Naive B cell (primary cell): ENCODE measurements at regions not wholly inside any gene's neighbourhood (a gene's known extent, or its start where the extent isn't known, plus 50 kb on each side); places are given as distances from the start of the nearest gene placed in this dataset.
"Not testable (repeated sequence)": the region's sequence is repeated elsewhere in the genome, so short reads cannot be mapped to it uniquely, and the experiment has no call there.

ENCODE experiments used
- ATAC-seq, 2 donors: fragments of 150-1000 bp; cut with Tn5 transposase; 2 replicates each; pipeline ENCODE4 v1.10.0; 2021; ENCODE audit warnings: low read depth in 2 of 2, mild to moderate bottlenecking in 2 of 2, moderate library complexity in 2 of 2
- DNase-seq: peaks from one replicate; pipeline ENCODE4 v3.0.0; 2022
- H3K27ac Mint-ChIP-seq, 6 donors: one replicate each; pipeline ENCODE4 v1.8.0; 2020 to 2022; ENCODE audit warnings: mild to moderate bottlenecking in 6 of 6, mixed read lengths in 6 of 6, moderate library complexity in 5 of 6, inconsistent platforms in 2 of 6
- H3K27me3 Mint-ChIP-seq, 3 donors: one replicate each; pipeline ENCODE4 v1.8.0; 2021 to 2022; ENCODE audit warnings: mixed read lengths in 3 of 3, mild to moderate bottlenecking in 1 of 3
- H3K36me3 Mint-ChIP-seq, 2 donors: one replicate each; pipeline ENCODE4 v1.8.0; 2020 to 2022; ENCODE audit warnings: mixed read lengths in 2 of 2, inconsistent platforms in 1 of 2, mild to moderate bottlenecking in 1 of 2
- H3K4me1 Mint-ChIP-seq, 3 donors: one replicate each; pipeline ENCODE4 v1.8.0; 2020 to 2022; ENCODE audit warnings: mixed read lengths in 3 of 3, inconsistent platforms in 1 of 3, mild to moderate bottlenecking in 1 of 3, moderate library complexity in 1 of 3
- H3K4me3 Mint-ChIP-seq, 8 donors: one replicate each; pipeline ENCODE4 v1.8.0; 2020 to 2022; ENCODE audit warnings: mild to moderate bottlenecking in 8 of 8, mixed read lengths in 8 of 8, moderate library complexity in 8 of 8, inconsistent platforms in 2 of 8
- H3K9me3 Mint-ChIP-seq, 7 donors: one replicate each; pipeline ENCODE4 v1.8.0; 2020 to 2022; ENCODE audit warnings: mixed read lengths in 7 of 7, mild to moderate bottlenecking in 5 of 7, inconsistent platforms in 2 of 7, moderate library complexity in 1 of 7

DNA sequence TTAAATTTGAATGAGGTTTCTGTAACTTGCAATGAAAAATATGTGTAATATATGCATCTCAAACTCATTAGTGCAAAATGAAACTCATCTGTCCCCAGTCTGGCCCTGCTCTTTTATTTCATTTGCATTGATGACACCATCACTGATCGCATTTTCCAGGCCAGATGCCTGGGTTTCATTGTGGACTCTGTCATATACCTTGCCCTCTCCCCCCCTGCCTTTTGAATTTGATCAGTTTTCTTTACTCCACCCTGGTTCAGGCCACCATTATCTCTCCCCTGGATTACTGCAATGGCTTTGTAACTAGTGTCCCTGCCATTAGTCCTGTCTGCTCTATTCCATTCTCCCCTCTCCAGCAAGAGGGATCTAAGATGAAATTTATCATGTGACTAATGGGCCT, 360.6 kb upstream of the C11orf87 start:
- no peak for ATAC-seq

DNA sequence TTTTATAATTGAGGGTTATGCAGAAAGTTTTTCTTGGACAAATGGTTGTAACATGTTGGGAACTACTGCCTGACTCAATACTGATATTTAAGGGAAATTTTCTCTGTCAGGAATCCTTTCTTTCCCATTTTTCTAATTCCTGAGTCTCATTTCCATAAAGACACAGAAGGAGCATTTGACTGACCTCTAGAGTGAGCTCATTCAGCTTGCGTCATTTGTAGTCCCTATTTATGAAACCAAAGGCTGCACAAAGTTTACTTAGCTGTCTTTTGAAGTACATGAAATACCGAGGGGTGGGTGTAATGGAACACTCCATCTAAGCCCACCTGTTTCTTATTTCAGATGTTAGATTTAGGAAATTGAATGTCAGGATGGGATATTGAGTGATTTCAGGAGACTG, 359.5 kb upstream of the C11orf87 start:
- ATAC-seq (no peak), DNase-seq (no peak)
- H3K9me3 Mint-ChIP-seq = peaks cover 0 to 10% (median 0%) of the 10 kb centered on the region in 7 donors

More for the DNA sequence above, 360.6 kb upstream of the C11orf87 start:
- no peaks in the 10 kb centered on the region for H3K4me1 Mint-ChIP-seq
- no peaks in the 10 kb centered on the region for H3K36me3 Mint-ChIP-seq
- H3K27me3 Mint-ChIP-seq = peaks cover 0 to 7% (median 0%) of the 10 kb centered on the region in 3 donors
- H3K9me3 Mint-ChIP-seq = peaks cover 0 to 10% (median 0%) of the 10 kb centered on the region in 7 donors
- H3K4me3 Mint-ChIP-seq = no peak overlapping the region
- H3K27ac Mint-ChIP-seq = no peak overlapping the region
- DNase-seq = no peak

DNA sequence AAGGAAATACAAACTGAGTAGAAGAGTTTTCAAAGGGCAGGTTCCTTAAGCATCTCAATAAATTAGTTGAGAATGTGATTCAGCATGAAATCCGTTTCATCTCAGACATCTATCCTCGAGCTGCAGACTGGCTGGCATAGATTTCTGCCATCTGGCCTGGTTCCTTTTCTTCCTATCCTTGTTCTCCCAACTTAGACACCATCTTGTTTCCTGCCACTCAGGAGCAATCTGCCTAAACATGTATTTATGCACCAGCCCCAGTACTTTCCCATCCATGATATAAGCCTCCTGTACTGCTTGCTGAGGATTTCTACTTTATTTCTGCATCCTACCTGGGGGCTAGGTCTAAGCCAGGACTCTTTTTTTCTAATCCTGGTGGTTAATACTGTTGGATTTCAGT, 359.1 kb upstream of the C11orf87 start:
- Mint-ChIP-seq H3K9me3 (peaks cover 0 to 10% (median 0%) of the 10 kb centered on the region in 7 donors), H3K27ac (no peak overlapping the region), H3K36me3 (no peaks in the 10 kb centered on the region), H3K4me1 (no peaks in the 10 kb centered on the region), H3K4me3 (no peak overlapping the region), H3K27me3 (peaks cover 0 to 7% (median 0%) of the 10 kb centered on the region in 3 donors)
- ATAC-seq (no peak), DNase-seq (no peak)

More for the DNA sequence above, 359.5 kb upstream of the C11orf87 start:
- H3K4me1 Mint-ChIP-seq = no peaks in the 10 kb centered on the region
- H3K4me3 Mint-ChIP-seq = no peak overlapping the region
- H3K36me3 Mint-ChIP-seq = no peaks in the 10 kb centered on the region
- peaks cover 0 to 7% (median 0%) of the 10 kb centered on the region in 3 donors for H3K27me3 Mint-ChIP-seq
- no peak overlapping the region for H3K27ac Mint-ChIP-seq

DNA sequence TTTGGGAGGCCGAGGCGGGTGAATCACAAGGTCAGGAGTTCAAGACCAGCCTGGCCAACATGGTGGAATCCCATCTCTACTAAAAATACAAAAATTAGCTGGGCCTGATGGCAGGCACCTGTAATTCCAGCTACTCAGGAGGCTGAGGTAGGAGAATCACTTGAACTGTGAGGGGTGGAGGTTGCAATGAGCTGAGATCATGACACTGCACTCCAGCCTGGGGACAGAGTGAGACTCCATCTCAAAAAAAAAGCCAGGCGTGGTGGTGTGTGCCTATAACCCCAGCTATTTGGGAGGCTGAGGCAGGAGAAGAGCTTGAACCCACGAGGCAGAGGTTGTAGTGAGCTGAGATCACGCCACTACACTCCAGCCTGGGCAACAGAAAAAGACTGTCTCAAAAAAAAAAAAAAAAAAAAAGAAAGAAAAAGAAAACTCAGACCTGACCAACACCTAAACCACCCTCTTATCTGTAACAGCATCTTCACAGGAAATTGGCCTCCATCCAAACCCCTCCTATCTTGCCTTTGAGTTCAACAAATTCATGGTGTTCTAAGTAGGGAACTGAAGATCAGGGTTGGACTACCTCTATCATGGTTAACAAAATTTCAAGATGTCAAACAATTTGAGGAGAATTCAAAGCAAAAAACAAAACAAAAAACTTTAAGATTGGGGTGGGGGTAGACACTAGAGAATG, 357.2 kb upstream of the C11orf87 start:
- not testable (repeated sequence) for H3K4me1 Mint-ChIP-seq, ATAC-seq, H3K36me3 Mint-ChIP-seq, H3K27ac Mint-ChIP-seq, H3K9me3 Mint-ChIP-seq, DNase-seq, H3K27me3 Mint-ChIP-seq
- H3K4me3 Mint-ChIP-seq = peak overlapping the region in 1 of 8 donors; percentile 45

DNA sequence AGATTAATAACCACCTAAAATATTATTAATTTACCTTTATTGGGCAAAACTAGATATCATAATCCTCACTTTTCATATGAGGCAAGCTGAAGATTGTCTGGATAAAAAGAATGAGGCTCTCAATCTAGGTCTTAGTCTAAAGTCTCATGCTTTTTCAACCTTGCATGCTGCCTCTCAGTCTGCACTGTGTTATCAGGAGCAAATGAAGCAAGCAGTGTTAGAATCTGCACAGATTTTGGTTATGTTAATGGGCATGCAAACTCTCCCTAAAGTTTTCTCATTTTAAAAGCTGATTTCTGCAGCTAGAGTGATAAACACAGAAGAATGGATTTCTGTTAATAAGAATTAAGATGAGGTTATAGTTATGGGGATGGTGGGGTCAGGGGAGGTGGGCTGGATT, 350.7 kb upstream of the C11orf87 start:
- Mint-ChIP-seq H3K27ac (no peak overlapping the region), H3K9me3 (peaks cover 5 to 21% (median 11%) of the 10 kb centered on the region in 7 donors), H3K36me3 (no peaks in the 10 kb centered on the region), H3K4me3 (no peak overlapping the region), H3K27me3 (peaks cover 0 to under 1% (median 0%) of the 10 kb centered on the region in 3 donors), H3K4me1 (no peaks in the 10 kb centered on the region)
- ATAC-seq (no peak), DNase-seq (no peak)

DNA sequence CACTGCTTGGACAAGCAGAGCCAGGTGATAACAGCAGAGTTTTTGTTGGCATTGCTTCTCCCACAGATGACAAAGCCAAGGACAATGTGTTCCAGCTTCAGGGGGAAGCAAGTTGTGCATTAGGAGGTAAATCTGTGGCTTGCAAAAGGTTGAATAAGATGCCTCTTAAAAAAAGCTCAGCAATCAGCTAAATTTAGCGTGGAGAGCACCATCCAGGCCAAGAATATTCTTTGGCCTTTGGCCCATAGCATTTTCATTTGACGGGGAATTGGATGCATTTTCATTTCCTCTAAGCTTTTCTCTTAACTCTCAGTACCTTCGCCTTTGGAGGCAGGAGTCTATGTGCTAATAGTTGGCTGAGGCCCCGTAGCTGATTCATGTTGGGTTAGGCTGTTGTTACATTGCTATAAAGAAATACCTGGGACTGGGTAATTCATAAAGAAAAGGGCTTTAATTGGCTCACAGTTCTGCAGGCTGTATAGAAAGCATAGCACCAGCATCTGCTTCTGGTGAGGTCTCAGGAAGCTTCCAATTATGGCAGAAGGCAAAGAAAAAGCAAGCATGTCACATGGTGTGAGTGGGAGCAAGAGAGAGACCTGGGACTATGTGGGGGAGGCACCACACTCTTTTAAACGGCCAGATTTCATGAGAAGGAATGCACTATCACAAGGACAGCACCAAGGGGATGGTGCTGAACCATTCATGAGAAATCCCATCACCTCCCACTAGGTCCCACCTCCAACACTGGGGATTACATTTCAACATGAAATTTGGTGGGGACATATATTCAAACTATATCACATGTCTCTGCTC, 350.1 kb upstream of the C11orf87 start:
- Mint-ChIP-seq H3K4me3 (no peak overlapping the region), H3K36me3 (no peaks in the 10 kb centered on the region), H3K27me3 (no peaks in the 10 kb centered on the region), H3K27ac (no peak overlapping the region), H3K9me3 (peaks cover 5 to 21% (median 11%) of the 10 kb centered on the region in 7 donors), H3K4me1 (no peaks in the 10 kb centered on the region)
- DNase-seq (no peak), ATAC-seq (no peak)

DNA sequence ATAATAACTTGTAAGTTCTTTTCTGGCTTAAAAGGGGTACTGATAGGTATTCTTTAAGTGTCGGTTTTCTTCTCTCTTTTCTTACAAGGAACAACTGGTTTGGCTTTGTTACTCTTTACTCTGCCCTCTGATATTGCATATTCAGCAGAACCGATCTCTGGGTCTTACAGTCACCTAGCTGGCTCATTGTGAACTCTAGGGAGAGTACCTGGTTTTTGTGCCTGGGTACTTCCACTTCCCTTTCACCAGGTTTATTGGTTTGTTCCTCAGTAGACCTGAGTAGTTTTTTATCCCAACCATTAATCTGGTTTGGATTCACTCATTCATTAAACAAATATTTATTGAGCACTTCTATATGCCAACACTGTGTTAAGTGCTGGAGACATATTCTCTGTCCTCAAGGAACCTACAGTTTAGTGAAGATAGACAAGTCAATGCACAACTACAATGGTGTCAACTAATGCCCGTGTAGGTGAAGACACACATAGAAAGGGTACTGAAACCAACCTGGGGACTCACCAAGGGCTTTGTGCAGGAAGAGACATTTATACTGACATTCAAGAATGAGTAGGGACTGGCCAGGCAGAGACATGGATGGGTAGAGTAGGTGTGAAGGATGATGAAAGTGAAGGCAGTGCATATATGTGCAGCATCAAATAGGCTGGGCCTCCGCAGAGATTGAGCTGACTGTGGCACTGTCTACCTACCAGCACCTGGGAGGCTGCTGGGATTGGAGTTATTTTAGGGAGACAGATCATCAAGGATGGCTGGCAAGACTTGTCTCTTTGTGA, 348.8 kb upstream of the C11orf87 start:
- H3K4me1 Mint-ChIP-seq = no peaks in the 10 kb centered on the region
- H3K36me3 Mint-ChIP-seq = no peaks in the 10 kb centered on the region
- ATAC-seq = no peak
- H3K9me3 Mint-ChIP-seq = peaks cover 5 to 21% (median 11%) of the 10 kb centered on the region in 7 donors
- DNase-seq = no peak
- no peak overlapping the region for H3K4me3 Mint-ChIP-seq
- H3K27me3 Mint-ChIP-seq = no peaks in the 10 kb centered on the region
- no peak overlapping the region for H3K27ac Mint-ChIP-seq

DNA sequence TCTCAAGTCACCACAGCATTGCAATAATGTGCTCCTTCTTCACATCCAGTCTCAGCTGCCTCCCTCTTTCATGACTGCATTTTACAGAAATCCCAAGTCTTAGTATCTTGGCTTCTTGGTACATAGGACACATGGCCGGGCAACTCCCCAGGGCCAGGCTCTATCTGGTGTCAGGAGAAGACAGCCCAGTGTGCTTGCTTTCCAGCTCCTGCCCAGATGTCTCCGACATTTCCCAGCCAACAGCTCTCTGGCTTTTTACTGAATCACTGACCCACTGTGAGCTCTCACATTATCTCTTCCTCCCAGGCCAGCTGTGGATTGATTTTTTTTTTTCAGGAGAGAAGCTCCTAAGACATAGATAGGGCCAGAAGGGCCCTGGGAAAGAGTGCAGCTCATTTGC, 346.0 kb upstream of the C11orf87 start:
- Mint-ChIP-seq H3K4me3 (no peak overlapping the region), H3K4me1 (no peaks in the 10 kb centered on the region), H3K36me3 (no peaks in the 10 kb centered on the region), H3K9me3 (peaks cover 0 to 8% (median 4%) of the 10 kb centered on the region in 7 donors), H3K27me3 (no peaks in the 10 kb centered on the region), H3K27ac (no peak overlapping the region)
- no peak for ATAC-seq
- DNase-seq = no peak

DNA sequence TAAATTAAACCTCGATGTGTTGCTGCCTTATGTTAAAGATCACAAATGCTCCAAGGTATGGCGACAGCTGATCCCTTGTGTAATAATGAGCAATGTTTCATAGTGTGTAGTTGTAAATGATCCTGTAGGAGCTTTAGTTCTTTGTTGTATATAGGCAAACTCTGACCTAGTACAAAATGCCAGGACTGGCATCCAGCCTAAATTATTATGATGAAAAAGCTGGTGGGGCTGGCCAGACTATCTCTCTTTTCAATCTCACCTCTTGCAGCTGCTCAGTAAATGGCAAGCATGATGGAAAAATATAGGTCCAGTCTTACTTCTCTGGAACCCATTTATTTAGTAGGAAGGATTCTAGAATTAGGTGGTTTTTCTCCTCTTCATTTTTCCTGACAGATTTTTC, 345.1 kb upstream of the C11orf87 start:
- H3K27me3 Mint-ChIP-seq = no peaks in the 10 kb centered on the region
- no peak for ATAC-seq
- H3K27ac Mint-ChIP-seq = no peak overlapping the region
- no peak overlapping the region for H3K4me3 Mint-ChIP-seq
- peaks cover 0 to 8% (median 4%) of the 10 kb centered on the region in 7 donors for H3K9me3 Mint-ChIP-seq
- H3K36me3 Mint-ChIP-seq = no peaks in the 10 kb centered on the region
- DNase-seq = no peak
- no peaks in the 10 kb centered on the region for H3K4me1 Mint-ChIP-seq

DNA sequence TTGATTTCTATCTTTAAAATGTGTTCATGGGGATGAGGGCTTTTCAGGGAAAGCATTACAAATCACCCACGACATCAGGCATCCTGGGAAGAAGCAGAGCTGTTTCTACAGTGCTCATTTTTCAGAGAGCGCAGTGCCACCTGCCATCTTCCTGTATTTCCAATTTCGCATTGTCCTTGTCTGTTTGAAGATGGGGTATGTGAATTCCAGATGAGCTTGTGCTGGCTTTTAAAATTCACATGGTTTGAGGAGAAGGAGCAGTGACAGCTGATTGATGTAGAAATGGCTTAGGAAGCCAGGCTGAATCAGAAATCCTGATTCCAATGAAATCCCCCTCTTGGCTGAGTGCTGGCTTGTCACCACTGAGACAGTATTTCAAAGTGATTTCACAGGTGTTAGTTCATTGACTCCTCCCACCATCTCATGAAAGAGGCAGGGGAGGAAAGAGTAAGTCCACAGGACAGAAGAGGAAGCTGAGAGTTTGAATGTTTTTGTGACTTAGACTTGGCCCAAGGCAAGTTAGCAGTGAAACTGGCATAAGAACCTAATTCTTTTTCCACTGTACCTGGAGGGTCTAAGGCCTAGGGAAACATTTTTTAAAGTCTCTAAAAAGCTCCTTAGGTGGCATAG, 344.6 kb upstream of the C11orf87 start:
- H3K36me3 Mint-ChIP-seq = no peaks in the 10 kb centered on the region
- DNase-seq = no peak
- H3K4me3 Mint-ChIP-seq = no peak overlapping the region
- H3K9me3 Mint-ChIP-seq = peaks cover 0 to 12% (median 4%) of the 10 kb centered on the region in 7 donors
- no peaks in the 10 kb centered on the region for H3K4me1 Mint-ChIP-seq
- no peaks in the 10 kb centered on the region for H3K27me3 Mint-ChIP-seq
- H3K27ac Mint-ChIP-seq = no peak overlapping the region
- no peak for ATAC-seq

DNA sequence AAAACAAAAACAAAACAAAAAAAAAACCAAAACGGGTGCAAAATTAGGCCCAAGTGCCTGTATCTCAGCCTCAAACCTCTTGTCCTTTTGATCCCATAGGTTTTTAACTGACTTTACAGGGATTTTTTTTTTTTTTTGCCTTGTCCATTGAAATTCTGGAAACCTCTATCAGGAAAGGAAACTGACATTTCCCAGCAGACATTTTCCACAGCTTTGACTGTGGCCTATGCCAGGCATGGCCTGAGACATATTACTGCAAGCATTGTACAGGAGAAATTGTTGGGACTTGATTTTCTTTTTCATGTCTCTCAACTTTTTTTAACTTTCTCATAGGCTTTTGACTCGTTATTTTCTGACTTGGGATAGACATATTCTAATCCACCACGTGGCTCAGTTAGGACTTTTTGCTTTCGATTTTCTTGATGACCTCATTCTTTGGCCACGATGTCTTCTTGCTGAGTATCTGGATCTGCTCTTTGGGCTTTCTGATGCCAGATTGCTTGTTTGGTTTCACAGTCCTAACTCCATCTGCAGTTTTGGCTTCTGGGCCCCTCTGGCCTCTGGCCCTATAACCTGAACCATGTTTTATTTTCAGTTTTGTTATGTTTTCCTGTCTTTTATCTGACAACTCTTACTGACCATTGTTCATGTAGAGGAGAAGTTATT, 336.1 kb upstream of the C11orf87 start:
- ATAC-seq = no peak
- DNase-seq = no peak
- no peak overlapping the region for H3K4me3 Mint-ChIP-seq
- H3K9me3 Mint-ChIP-seq = peaks cover 0 to 16% (median 5%) of the 10 kb centered on the region in 7 donors
- no peaks in the 10 kb centered on the region for H3K4me1 Mint-ChIP-seq
- peaks cover 0 to 7% (median 0%) of the 10 kb centered on the region in 3 donors for H3K27me3 Mint-ChIP-seq
- no peak overlapping the region for H3K27ac Mint-ChIP-seq
- H3K36me3 Mint-ChIP-seq = no peaks in the 10 kb centered on the region

DNA sequence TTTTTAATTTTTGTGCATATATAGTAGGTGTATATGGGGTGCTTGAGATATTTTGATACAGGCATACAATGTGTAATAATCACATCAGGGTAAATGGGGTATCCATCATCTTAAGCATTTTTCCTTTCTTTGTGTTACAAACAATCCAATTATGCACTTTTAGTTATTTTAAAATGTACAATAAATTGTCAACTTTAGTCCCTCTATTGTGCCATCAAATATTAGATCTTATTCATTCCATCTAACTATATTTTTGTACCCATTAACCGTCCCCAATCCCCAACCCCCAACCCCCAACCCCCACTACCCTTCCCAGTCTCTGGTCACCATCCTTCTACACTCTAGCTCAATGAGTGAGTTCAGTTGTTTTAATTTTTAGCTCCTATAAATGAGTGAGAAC, 335.1 kb upstream of the C11orf87 start:
- DNase-seq (no peak), ATAC-seq (no peak)
- peaks cover 0 to 7% (median 0%) of the 10 kb centered on the region in 3 donors for H3K27me3 Mint-ChIP-seq
- H3K36me3 Mint-ChIP-seq = no peaks in the 10 kb centered on the region
- no peak overlapping the region for H3K4me3 Mint-ChIP-seq
- H3K4me1 Mint-ChIP-seq = no peaks in the 10 kb centered on the region
- peaks cover 0 to 16% (median 5%) of the 10 kb centered on the region in 7 donors for H3K9me3 Mint-ChIP-seq
- H3K27ac Mint-ChIP-seq = no peak overlapping the region

DNA sequence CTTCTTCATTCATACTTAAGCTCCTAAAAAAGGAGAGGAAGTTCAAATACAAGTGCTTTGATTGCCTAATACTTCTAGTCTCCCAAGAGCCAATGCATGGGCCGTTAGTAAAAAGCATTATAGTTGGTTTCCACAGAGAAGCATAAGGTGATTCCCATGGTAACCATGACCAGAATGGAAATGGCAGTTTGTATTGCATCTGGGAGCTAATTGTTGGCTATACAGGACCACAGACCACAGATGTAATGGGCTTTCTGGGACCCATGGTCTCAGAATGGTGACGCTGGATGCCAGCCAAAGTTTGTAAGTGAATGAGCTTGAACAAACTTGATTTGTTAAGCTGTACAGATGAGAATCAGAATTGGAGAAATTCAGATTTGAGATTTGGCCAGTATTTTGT, 333.9 kb upstream of the C11orf87 start:
- H3K4me3 Mint-ChIP-seq = no peak overlapping the region
- peaks cover 0 to 7% (median 0%) of the 10 kb centered on the region in 3 donors for H3K27me3 Mint-ChIP-seq
- ATAC-seq = no peak
- no peak overlapping the region for H3K27ac Mint-ChIP-seq
- H3K9me3 Mint-ChIP-seq = peaks cover 0 to 16% (median 5%) of the 10 kb centered on the region in 7 donors
- no peaks in the 10 kb centered on the region for H3K4me1 Mint-ChIP-seq
- DNase-seq = no peak
- H3K36me3 Mint-ChIP-seq = no peaks in the 10 kb centered on the region
